Tibial nerve (tissue), 4 donors: ENCODE measurements at regions not wholly inside any gene's neighbourhood (a gene's known extent, or its start where the extent isn't known, plus 50 kb on each side); places are given as distances from the start of the nearest gene placed in this dataset.

Experiments used
- CTCF ChIP-seq, 5 experiments: fragments of 200-600 bp in 3 of 5; fragments of 450-650 bp in 2 of 5; sonication (generic) in 3 of 5; IDR thresholded peaks; one replicate each; pipeline ENCODE4 v1.5.1; 2016 to 2019; ENCODE audit warnings: antibody characterized with exemption in 5 of 5, mild to moderate bottlenecking in 3 of 5, moderate library complexity in 2 of 5
- EP300 ChIP-seq, 2 donors: sonication (generic); formaldehyde crosslinking; IDR thresholded peaks; one replicate each; pipeline ENCODE4 v1.6.1; 2017; ENCODE audit warnings: antibody characterized with exemption in 2 of 2, mild to moderate bottlenecking in 1 of 2
- POLR2A ChIP-seq, 2 donors: fragments of 450-650 bp; IDR thresholded peaks; one replicate each; pipeline ENCODE4 v1.6.1; 2017; ENCODE audit warnings: antibody characterized with exemption in 2 of 2, mild to moderate bottlenecking in 2 of 2, moderate library complexity in 2 of 2

- TF ChIP-seq CTCF (IDR thresholded peaks at IDR 0.05) = no peak
- no peak for TF ChIP-seq EP300 (IDR thresholded peaks at IDR 0.05)
- no peak for TF ChIP-seq POLR2A (IDR thresholded peaks at IDR 0.05)
These were observed 649.2 kb upstream of the CDH2 start for GRCh38 chr18:28826107-28826506.
